Neural crest cell (in vitro differentiated cells): ENCODE measurements at regions not wholly inside any gene's neighbourhood (a gene's known extent, or its start where the extent isn't known, plus 50 kb on each side); places are given as distances from the start of the nearest gene placed in this dataset.

Source experiments
- DNase-seq: peaks from one replicate; pipeline ENCODE4 v3.0.0; 2021; ENCODE audit warnings: low read depth, mixed read lengths, low spot score
- H3K27ac Mint-ChIP-seq: one replicate; pipeline ENCODE4 v1.8.0; 2021; ENCODE audit warnings: mild to moderate bottlenecking, mixed read lengths; ENCODE audit not compliant: unreplicated experiment
- H3K27me3 Mint-ChIP-seq: 2 replicates; pipeline ENCODE4 v1.8.0; 2021; ENCODE audit warnings: low read depth, mild to moderate bottlenecking, mixed read lengths
- H3K36me3 Mint-ChIP-seq: 2 replicates; pipeline ENCODE4 v1.8.0; 2021; ENCODE audit warnings: low read depth, mild to moderate bottlenecking, mixed read lengths
- H3K4me1 Mint-ChIP-seq: 2 replicates; pipeline ENCODE4 v1.8.0; 2021; ENCODE audit warnings: mixed read lengths
- H3K4me3 Mint-ChIP-seq: one replicate; pipeline ENCODE4 v1.8.0; 2021; ENCODE audit warnings: mild to moderate bottlenecking, mixed read lengths
- H3K9me3 Mint-ChIP-seq: 2 replicates; pipeline ENCODE4 v1.8.0; 2021; ENCODE audit warnings: mixed read lengths
- TF ChIP-seq, protein P1 (sequence below): fragments of 200-600 bp; sonication (generic); conservative IDR thresholded peaks from 2 replicates; pipeline ENCODE4 v1.5.0; 2021; ENCODE audit warnings: antibody characterized with exemption, mild to moderate bottlenecking

DNA sequence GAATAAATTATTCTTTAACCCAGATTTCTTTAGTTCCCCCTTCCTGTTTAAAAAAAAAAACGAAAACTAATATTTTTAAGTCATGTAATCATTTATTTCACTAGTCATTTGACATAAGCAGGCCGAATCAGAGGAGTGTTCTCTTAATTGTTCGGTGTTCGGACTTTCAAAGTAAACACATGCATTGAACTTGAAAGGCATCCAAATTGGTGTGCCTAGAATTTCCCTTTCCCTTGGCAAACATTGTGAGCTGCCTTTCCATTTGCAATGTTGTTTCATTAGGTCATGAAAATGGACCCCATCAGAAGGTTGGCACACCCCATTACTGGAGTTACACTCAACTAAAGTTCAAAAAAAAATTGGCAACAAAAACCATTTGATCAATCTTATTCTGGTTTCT lies 283.0 kb upstream of the MARCKS start:
- Mint-ChIP-seq H3K27me3 (no peaks in the 10 kb centered on the region), H3K4me1 (peaks cover 5% of the 10 kb centered on the region), H3K9me3 (peaks cover 16% of the 10 kb centered on the region), H3K4me3 (no peak overlapping the region), H3K36me3 (peaks cover 9% of the 10 kb centered on the region), H3K27ac (no peak overlapping the region)
- no peak for DNase-seq
- TF ChIP-seq, protein P1, sequence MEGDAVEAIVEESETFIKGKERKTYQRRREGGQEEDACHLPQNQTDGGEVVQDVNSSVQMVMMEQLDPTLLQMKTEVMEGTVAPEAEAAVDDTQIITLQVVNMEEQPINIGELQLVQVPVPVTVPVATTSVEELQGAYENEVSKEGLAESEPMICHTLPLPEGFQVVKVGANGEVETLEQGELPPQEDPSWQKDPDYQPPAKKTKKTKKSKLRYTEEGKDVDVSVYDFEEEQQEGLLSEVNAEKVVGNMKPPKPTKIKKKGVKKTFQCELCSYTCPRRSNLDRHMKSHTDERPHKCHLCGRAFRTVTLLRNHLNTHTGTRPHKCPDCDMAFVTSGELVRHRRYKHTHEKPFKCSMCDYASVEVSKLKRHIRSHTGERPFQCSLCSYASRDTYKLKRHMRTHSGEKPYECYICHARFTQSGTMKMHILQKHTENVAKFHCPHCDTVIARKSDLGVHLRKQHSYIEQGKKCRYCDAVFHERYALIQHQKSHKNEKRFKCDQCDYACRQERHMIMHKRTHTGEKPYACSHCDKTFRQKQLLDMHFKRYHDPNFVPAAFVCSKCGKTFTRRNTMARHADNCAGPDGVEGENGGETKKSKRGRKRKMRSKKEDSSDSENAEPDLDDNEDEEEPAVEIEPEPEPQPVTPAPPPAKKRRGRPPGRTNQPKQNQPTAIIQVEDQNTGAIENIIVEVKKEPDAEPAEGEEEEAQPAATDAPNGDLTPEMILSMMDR: no peak

DNA sequence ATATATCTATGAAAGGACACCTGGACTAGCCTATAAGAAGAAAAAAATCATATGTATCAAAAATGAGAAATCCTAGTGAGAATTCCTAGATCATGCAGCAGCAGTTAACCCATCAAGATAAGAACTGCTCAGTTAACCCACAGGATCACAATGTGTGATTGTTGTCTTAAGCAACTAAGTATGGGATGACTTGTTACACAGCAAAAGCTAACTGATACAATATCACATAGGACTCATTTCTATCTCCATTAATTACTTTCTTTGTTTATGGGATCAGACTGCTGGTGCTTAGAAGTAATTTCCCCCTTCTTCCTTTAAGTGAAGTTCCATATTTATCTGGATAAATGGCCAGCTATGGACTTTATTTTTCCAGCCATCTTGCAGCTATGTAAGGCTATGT lies 280.8 kb upstream of the MARCKS start:
- peaks cover 9% of the 10 kb centered on the region for H3K36me3 Mint-ChIP-seq
- peaks cover 5% of the 10 kb centered on the region for H3K4me1 Mint-ChIP-seq
- no peak for DNase-seq
- TF ChIP-seq, protein P1: no peak
- H3K9me3 Mint-ChIP-seq: peaks cover 17% of the 10 kb centered on the region
- H3K27ac Mint-ChIP-seq: no peak overlapping the region
- no peaks in the 10 kb centered on the region for H3K27me3 Mint-ChIP-seq
- H3K4me3 Mint-ChIP-seq: no peak overlapping the region

DNA sequence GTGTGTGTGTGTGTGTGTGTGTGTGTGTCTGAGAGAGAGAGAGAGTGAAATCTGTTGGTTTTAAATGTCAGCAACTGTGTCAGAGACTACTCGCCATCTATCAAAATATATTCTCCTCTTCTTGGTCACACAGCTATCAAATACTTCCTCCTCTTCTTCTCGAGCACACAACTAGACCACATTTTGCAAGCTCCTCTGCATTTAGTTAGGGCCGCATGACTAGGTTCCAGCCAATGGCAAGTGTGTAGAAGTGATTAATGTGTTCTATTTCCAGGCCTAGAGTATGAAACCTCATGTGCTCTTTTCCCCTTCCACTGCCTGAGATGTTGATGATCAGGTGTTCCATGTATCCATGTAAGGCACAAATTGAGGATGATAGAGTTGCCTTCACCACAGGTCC lies 278.5 kb upstream of the MARCKS start:
- DNase-seq: no peak
- Mint-ChIP-seq H3K27ac (no peak overlapping the region), H3K9me3 (peaks cover 18% of the 10 kb centered on the region), H3K27me3 (no peaks in the 10 kb centered on the region), H3K4me1 (peaks cover 5% of the 10 kb centered on the region), H3K36me3 (peaks cover 9% of the 10 kb centered on the region), H3K4me3 (no peak overlapping the region)
- TF ChIP-seq, protein P1: no peak

DNA sequence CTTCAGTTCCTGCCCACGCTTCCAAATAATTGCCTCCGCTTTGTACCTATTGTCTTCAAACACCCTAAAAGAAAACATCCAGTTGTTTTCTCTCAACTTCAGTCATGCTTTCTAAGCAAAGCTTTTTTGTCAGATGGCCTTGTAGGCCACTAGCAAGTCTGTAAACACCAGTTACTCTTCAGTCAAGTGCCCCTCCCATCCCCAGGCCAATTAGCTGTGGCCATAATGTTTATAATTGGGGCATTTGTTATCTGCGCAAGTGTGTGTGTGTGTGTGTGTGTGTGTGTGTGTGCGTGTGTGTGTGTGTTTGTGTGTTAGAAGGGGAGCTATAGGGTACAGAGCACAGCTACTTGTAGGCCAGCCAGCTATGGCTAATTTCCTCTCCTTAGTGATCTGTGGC lies 272.4 kb upstream of the MARCKS start:
- H3K36me3 Mint-ChIP-seq: no peaks in the 10 kb centered on the region
- no peaks in the 10 kb centered on the region for H3K27me3 Mint-ChIP-seq
- no peak overlapping the region for H3K27ac Mint-ChIP-seq
- no peak overlapping the region for H3K4me3 Mint-ChIP-seq
- H3K4me1 Mint-ChIP-seq: peaks cover 47% of the 10 kb centered on the region
- peaks cover 11% of the 10 kb centered on the region for H3K9me3 Mint-ChIP-seq
- DNase-seq: no peak
- TF ChIP-seq, protein P1: no peak

DNA sequence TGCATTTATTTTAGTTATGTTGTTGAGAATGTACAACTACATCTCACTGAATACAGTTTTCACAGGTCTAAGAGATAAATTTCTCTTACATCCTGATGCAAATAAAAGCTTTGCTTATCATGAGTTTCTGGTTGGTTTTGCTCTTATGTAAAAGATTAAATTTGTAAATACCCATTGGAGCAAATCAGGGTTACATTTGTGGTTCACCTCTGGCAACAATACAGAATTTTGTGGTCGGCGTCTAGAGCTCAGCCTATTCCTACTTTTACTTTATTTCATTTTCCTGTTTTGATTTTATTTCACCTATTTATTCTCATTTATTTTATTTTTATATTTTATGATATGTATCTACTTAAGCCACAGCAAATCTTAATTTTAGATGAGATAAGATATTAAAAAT lies 271.9 kb upstream of the MARCKS start:
- H3K4me3 Mint-ChIP-seq: no peak overlapping the region
- no peak overlapping the region for H3K27ac Mint-ChIP-seq
- no peaks in the 10 kb centered on the region for H3K36me3 Mint-ChIP-seq
- H3K4me1 Mint-ChIP-seq: peaks cover 52% of the 10 kb centered on the region
- no peak for DNase-seq
- peaks cover 11% of the 10 kb centered on the region for H3K9me3 Mint-ChIP-seq
- no peaks in the 10 kb centered on the region for H3K27me3 Mint-ChIP-seq
- TF ChIP-seq, protein P1: no peak
